HG03103 (cell line): ENCODE measurements at regions not wholly inside any gene's neighbourhood (a gene's known extent, or its start where the extent isn't known, plus 50 kb on each side); places are given as distances from the start of the nearest gene placed in this dataset.

ENCODE experiments used
- ATAC-seq: cut with Tn5 transposase; IDR thresholded peaks from one replicate; pipeline ENCODE4 v1.9.1; 2021; ENCODE audit warnings: low read depth; ENCODE audit not compliant: unreplicated experiment

DNA sequence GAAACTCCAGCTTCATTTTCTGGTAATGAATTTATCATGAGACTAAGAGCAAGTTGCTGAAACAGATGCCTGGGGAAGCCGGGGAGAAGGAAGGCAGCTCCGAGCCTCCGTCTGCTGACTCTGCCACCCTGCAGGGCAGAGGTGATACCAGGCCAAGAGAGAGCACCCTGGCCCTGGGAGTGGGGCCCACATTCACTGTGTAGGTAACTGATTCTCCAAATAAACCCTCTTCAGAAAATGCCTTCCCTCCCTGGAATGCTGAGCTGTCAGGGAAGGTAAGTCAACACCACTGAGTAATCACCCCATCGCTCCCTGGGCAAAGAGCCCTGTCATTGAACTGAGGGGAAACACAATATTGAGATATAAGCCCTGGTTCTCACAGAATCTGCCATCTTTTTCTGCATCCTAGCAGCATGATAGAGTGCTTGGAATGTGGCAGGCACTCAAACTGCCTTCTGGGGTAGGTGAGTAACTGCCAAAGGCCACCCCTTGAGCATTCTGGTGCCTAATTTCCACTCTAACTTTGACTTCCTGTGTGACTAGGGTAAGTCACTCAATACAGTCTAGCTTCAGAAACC, 147.6 kb downstream of the SPATA19 start:
- ATAC-seq = no peak

DNA sequence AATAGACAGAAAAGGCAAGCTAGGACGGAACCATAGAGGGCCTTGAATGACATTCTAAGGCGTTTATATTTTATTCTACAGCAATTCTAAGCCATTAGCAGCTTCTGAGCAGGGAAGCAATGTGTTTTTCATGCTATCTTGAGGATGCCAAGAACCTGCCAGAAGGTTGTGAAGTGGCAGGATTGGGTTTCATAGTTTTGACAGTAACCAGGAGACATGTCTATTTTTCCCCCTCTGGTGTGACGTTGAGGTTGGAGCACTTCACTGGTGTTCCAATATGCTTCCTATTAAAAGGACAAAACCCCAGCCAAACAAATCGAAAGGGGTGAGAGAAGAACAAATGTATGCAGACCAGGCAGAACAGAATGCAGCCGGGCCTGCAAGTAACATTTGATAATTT, 148.2 kb downstream of the SPATA19 start:
- ATAC-seq = no peak

DNA sequence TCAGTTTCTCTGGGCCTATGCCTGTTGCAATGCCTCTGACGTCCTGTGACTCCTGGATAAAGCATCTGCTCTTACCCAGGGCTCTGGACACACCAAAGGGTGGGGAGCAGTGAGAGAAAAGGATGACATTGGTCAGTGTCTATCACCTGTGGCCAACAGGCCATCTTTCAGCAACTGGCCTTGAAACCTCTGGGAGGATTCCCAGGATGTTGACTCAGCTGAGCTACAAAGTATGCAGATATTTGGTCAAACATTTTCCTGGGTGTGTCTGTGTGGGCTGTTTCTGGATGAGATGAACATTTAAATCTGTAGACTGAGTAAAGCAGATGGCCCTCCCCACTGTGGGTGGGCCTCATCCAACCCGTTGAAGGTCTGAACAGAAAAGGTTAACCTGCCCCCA, 149.9 kb downstream of the SPATA19 start:
- no peak for ATAC-seq

DNA sequence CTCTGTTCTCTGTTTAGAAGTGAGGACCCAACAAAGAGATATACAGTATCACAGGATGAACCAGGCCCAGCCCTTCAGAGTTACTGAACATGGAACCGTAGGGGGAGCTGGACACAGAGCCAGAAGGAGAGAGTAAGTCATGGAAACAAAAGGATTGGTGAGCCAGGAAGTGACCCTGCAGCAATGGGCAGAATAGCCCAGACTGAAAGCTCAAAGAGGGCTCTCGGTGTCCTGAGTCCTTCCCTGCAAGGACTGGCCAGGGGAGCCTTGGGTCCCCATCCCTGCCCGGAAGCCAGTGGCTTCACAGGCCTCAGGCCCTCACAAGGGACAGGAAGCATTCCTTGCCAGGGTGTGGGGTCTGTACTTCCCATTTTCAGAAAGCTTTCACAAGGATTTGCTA, 150.6 kb downstream of the SPATA19 start:
- ATAC-seq = no peak

DNA sequence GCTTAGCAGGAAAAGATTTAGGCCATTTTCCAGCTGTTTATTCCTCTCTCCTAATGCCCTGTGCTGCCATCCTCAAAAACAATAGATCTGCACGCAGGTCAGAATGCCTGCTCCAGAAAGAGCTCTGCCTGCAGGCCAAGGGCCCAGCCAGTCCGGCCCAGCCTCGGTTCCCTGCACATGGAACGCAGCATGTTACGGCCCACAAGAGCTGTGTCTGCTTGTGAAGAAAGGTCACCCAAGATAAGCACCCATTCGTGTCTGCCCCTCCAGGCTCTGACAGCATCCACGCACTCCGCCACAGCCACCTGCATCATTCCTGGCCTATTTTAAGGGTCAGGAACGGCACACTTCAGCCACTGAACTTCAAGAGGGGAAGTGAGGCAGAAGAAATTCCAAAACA, 152.2 kb downstream of the SPATA19 start:
- ATAC-seq = no peak

DNA sequence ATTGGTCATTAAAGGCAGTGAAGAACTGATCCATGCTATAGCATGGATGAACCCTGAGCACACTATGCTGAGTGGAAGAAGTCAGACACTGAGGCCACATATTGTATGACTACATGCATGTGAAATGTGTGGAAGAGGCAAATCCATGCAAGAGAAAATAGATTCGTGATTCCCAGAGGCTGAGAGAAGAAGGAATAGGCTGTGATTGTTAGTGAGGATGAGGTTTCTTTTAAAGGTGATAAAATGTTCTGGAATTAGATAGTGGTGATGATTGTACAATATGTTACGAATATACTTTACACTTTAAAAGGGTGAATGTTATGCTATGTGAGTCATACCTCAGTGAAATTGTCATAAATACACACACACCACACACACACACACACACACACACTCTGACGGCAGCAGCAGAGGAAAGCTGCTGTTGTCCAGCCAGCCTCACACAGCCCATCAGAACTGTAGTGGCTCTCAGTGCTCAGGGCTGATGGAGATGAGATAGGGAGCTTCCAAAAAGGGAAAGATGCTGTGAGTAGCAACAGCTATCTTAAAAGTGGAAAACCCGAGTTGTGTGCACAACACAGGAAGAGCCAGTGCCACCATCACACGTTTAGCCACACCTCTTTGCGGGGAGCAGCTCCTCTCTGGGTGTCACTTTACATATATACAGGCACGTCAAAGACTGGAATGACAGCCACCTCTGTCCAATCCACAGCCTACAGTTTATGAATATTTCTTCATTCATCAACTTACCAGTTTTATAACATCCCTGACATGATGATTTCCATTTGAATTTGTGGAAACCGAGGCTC, 153.0 kb downstream of the SPATA19 start:
- no peak for ATAC-seq

DNA sequence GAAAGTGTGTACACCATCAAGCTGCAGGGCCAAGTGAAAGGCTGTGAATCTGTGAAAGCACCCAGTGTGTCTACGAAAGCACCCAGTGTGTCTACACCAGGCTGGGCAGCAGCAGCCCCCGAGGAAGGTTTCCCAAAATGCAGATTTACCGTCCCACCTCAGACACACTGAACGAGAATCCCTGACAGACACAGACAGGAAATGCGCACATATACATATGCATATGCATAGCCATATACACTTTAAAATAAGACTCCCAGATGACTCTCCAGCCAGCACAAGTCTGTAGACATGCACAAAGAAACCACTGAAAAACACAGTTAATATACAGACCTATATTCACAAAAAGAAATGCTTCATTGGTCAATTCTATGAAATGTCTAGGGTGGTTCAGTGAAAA, 155.5 kb upstream of the OPCML start:
- ATAC-seq = no peak

DNA sequence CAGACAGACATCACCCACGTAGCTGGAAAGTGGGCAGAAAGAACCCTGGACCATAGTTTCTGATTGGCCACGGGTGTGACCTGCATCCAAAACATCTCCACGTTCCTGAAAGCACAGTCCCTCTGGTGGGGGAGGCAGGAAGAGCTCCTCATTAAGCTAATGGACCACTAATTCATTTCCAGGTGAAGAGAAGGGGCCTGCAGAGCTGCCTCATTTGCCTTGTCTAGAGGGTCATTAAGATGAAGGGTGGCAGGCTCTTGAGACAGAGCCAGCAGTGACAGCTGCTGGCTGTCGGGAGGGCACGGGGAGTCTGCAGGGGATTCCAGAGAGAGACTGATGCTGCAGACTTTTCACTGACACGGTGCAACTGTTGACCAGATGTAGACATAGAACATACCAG, 149.6 kb upstream of the OPCML start:
- ATAC-seq = no peak

DNA sequence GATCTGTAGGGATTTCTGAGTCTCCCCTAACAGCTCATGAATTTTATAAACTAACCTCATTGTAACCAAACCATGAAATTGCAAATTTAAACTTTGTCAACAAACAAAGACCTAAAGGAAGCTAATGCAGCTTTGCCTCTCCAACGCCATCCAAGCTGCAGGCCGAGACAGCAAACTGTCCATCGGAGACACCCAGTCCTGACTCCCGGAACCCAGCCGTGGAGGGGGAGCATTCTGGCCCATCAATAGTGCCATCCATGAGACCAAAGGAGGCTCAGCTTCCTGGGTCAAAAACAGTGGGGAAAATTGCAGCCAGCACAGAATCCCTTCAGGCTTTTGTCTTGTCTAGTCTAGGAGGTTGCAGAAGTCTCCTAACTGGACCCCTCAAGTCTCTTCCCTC, 147.6 kb upstream of the OPCML start:
- no peak for ATAC-seq

DNA sequence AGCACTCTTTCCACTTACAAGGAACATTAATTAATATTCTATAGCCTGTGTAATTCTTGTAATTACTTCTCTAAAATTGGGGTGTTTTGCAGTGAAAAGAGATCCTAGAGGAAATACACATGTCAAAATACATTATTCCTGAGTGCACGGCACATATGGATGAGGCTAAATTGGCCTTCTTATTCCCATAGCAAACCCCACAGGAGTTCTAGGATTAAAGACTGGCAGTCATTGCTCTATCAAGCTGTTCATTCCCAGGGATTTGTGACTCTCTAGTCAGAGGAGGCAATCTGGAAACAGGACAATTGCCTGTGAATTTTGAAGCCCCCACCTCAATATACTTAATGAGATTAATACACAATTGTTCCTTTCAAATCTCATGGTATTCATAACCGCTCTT, 145.9 kb upstream of the OPCML start:
- ATAC-seq = no peak

DNA sequence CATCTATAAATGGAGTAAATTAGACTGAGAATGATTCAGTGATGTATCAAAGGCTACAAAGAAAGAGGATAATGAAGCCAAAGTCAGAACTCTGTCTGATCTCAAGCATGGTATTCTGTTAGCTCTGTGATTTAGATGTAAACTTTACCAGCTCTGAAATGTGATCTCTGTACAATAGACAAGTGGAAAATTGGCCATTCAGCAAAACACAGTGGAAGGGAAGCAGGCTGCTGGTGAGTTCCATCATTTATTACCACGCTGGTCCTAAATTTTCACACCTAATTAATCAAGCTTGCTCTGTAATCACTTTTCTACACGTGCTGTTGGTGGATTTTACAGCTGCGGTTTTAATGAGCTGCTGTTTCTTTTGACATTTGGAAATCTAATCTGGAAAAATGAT, 145.1 kb upstream of the OPCML start:
- no peak for ATAC-seq

DNA sequence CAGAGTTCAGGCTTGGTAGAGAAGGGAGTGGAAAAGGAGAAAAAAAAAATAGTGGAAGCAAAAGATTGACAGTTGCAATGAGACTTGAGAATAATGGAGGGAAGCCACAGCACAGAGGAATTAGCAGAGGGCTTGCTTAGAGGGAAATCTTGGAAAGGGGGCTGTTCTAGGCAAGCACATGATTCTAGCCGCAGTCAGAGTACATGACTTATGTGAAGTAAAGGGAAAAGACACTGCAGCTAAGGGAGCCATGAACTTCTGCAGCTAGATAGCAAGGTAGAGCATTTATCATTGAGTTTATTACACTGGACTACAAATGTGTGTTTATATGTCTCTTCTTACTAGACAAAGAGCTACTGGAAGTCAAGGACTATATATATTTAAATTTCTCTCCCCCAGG, 144.0 kb upstream of the OPCML start:
- ATAC-seq = no peak

DNA sequence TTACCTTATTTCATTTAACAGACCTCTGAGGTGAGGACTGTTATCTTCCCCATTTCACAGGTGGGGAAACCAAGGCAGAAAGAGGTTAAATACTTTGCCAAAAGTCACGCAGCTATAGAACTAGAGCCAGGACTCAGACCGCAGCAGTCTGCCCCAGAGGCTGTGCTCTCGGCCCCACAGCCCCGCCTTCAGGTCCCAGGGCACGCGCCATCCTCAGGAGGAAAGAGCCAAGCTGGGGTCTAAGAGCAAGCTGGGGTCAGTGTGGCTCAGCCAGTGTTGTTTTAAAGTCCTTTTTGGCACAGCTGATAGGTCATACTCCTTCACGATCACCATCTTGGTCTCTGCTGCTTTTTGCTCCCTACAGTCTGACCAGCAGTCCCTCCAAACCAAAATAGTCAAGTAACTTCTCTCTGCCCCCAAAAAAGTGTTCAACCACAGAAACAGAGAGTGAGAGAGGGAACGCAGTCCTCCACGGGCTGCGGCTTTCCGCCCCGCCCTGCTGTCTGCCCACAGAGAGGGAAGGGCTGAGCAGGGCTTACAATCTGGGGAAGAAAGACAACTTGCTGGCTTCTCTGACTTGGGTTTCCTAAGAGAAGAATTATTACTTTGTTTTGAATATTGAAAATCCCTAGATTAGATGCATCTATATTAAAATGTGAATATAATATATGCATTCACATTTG, 137.2 kb upstream of the OPCML start:
- ATAC-seq = peak; percentile 68

DNA sequence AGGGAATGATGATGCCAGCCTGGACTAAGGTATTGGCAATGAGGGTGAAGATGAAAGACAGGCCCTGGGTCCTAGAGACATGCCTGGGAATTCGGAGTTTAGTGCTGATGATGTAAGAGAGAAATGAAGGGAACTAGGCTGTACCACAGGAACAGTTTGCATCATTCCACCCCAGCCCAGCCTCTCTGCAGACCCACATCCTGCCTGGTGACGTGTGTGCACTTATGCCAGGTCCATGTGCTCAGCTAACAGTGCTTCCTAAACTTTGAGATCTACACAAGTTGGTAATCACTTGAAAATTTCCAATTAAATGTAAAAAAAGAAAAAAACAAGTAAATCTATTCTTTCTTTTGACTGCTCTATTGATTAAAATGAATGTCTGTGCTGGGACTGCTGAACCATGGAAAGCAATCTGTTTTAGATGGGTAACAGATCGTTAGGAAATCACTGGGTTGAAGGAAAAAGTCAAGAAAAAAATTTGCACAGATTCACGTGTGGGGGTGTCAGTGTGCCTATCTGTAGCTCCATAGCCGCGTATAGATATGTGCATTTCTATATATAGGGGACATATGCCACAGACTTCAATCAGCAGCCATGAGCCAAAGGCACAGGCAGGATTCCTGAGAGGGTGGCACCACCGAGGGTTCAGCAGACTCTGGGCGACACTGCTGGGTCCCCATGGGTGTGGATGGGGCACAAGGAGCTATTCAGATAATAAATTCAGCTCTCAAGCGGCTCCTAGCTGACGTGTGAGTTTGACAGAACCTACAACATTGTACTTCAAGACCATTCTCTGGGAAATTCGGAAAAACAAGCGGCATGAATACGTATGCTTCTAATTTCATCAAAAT, 131.1 kb upstream of the OPCML start:
- ATAC-seq = no peak

DNA sequence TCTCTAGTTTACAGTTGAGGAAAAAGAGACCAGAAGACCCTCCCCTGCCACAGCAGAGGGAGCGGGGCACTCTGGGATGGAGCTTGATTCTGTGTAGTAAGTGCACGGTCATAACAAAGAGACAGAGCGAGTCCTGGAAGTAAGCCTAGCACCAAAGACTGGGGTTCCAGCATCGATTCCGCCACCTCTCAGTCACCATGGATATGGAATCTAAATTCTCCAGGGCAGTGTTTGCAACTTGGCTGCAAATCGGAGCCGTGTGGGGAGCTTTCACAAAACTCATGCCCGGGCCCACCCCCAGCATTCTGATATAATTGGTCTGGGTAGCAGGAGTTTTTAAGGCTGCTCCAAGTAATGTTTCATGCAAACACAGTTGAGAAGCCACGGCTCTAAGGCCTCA, 129.5 kb upstream of the OPCML start:
- no peak for ATAC-seq

DNA sequence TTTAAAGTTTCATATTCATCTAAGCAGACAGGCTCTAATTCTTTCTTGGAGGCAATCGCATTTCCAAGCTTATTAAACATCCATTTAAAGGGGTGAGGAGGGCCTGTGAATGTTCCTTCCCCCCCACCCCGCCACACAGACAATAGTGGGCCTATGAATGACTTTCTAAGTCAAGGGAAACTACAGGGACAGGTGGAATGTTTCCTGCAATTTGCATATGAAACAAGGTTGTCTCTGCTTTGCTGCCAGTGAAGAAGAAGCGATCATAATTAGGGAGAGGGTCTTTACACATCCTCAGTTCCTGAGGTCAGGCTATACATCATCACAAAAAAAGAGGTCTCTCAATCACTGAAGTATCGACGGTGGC, 127.9 kb upstream of the OPCML start:
- ATAC-seq = no peak

DNA sequence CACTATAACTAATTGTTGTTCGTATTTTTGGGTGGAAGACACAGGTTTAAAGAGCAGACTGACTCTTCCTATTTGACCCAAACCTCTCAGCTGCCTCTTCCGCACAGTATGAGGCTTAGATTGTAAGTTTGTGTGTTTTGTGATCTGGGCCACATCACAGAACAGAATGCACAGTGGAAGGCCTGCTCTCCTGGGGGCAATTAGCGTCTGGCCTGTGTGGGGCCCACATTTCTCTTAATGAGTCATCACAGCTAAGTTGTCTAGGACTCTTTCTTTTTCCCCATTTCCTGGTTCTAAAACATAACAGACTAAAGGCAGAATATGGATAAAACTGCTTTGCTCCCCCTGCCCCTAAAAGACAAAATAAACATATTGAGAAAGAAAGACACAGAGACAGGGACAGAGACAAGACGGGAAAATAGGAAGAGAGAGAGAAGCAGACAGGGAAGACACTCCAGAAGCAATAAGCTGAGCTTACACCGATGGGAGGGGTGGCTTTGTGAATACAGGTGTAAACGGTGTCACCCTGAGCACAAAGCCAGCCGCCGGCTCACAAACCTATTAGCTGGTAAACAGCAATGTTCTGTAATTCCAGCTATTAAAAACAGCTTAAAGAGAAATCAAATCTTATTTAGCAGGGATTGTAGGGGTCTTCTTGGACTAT, 127.4 kb upstream of the OPCML start:
- peak; percentile 82 for ATAC-seq

DNA sequence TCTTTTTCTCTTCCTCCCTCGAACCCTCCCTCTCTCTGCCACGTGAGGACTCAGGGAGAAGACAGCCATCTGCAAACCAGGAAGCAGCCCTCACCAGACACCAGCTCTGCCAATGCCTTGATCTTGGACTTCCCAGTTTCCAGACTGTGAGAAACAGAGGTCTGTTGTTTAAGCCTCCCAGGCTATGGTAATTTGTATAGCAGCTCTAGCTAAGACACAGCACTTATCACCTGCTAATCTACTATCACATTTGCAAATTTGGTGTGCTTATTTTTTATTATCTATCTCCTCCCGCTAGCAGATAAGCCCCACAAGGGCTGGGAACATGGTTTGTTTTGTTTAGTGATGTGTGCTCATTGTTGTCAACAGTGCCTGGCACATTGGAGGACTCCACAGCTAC, 124.8 kb upstream of the OPCML start:
- no peak for ATAC-seq

DNA sequence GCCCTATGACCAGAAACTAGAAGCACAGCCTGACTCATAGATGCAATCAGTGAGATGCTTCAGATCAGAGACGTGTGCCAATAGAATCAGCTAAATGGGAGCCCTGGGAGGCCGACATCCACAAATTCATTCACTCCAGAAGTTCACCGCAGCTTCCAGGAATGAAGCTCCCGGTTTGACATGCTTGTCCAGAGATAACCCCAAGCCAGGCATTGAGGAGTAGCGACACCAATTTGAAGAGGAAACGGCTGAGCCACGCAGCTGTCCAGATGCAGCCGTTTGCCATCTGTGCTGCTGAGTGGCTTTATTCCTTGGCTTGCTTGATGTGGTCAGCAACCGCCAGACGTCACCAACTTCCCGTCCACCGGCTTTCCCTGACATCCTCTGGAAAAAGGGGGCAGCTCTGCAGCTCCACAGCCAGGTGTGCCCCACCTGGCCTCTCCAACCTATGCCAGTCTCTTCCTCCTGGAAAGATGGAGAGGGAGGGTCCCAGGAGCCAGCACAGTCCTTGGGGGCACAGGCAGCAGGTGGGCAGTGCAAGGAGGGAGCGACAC, 123.9 kb upstream of the OPCML start:
- ATAC-seq = no peak

DNA sequence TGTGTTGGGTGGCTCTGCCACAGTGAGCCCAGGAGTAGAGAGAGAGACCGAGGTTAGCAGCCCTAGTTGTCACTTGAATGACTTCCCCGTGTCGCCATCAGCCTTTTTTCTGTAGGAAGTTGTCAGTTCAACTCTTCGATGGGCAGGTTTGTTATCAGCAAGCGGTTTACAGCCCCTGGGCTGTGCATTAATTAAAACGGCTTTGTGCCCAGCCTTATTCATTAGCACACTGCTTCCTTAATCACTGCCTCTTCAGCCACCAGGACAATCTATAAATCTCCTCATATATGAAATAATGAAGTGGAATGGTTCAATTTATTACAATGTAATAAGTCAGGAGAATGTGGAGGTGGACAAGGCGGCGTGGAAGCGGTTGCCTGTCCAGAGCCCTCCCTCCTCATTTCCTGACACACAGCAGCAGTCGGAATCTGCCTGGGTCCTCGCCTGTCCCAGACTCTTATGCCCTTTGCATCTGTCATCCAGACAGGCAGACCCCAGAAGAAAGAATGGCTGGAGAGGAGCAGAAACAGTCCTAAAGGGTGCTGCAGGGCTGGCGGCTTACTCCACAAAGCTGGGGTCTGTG, 122.4 kb upstream of the OPCML start:
- no peak for ATAC-seq
